HUES64 (cell line): ENCODE measurements at regions not wholly inside any gene's neighbourhood (a gene's known extent, or its start where the extent isn't known, plus 50 kb on each side); places are given as distances from the start of the nearest gene placed in this dataset.

Source experiments
- H3K27ac ChIP-seq: 2 replicates; pipeline ENCODE4 v1.7.0; 2013; ENCODE audit warnings: low read depth, low read length, inconsistent platforms
- H3K27me3 ChIP-seq: 2 replicates; pipeline ENCODE4 v1.6.1; 2013; ENCODE audit warnings: mild to moderate bottlenecking, low read length; ENCODE audit not compliant: insufficient read depth
- H3K36me3 ChIP-seq: 2 replicates; pipeline ENCODE4 v1.6.1; 2013; ENCODE audit warnings: mild to moderate bottlenecking, low read length; ENCODE audit not compliant: insufficient read depth
- H3K4me1 ChIP-seq: 2 replicates; pipeline ENCODE4 v1.6.1; 2013; ENCODE audit warnings: mild to moderate bottlenecking, low read length, moderate library complexity; ENCODE audit not compliant: insufficient read depth
- H3K4me3 ChIP-seq: 2 replicates; pipeline ENCODE4 v1.5.1; 2013; ENCODE audit warnings: mild to moderate bottlenecking, low read length, moderate library complexity
- H3K9ac ChIP-seq: 2 replicates; pipeline ENCODE4 v1.6.1; 2013; ENCODE audit warnings: mild to moderate bottlenecking, low read depth, low read length
- H3K9me3 ChIP-seq: 2 replicates; pipeline ENCODE4 v1.6.1; 2013; ENCODE audit warnings: low read depth, low read length; ENCODE audit not compliant: insufficient read depth
- WGBS: fragments of 150-250, 120-280 bp; methylation state at CpG from one replicate; pipeline ENCODE4 v1.1.7; 2013; ENCODE audit warnings: missing lambda C conversion rate; 5-methylcytosine and 5-hydroxymethylcytosine counted together

- H3K4me3 ChIP-seq: no peak overlapping the region
- 94% methylated on average over 4 of the region's 4 CpGs for WGBS
- no peak overlapping the region for H3K9ac ChIP-seq
- H3K27me3 ChIP-seq: no peaks in the 10 kb centered on the region
- H3K36me3 ChIP-seq: no peaks in the 10 kb centered on the region
- no peak overlapping the region for H3K27ac ChIP-seq
- H3K4me1 ChIP-seq: peaks cover 21% of the 10 kb centered on the region
- no peaks in the 10 kb centered on the region for H3K9me3 ChIP-seq
Measured at GRCh38 chr11:115926601-115927000, 422.4 kb upstream of the CADM1 start.

DNA sequence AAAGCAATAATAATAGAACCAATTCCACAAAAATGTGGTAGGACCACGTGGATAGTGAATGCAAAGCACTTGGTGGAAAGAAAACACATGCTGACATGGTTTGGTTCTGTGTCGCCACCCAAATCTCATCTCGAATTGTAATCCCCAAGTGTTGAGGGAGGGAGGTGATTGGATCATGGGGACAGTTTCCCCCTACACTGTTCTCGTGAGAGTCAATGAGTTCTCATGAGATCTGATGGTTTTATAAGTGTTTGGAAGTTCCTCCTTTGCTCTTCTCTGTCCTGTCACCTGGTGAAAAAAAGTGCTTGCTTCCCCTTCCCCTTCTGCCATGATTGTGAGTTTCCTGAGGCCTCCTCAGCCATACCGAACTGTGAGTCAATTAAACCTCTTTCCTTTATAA, 421.9 kb upstream of the CADM1 start:
- no peak overlapping the region for H3K4me3 ChIP-seq
- no peaks in the 10 kb centered on the region for H3K36me3 ChIP-seq
- no peak overlapping the region for H3K9ac ChIP-seq
- H3K9me3 ChIP-seq: no peaks in the 10 kb centered on the region
- H3K27me3 ChIP-seq: no peaks in the 10 kb centered on the region
- WGBS: 93% methylated on average over 5 of the region's 5 CpGs
- H3K4me1 ChIP-seq: peaks cover 17% of the 10 kb centered on the region
- no peak overlapping the region for H3K27ac ChIP-seq

DNA sequence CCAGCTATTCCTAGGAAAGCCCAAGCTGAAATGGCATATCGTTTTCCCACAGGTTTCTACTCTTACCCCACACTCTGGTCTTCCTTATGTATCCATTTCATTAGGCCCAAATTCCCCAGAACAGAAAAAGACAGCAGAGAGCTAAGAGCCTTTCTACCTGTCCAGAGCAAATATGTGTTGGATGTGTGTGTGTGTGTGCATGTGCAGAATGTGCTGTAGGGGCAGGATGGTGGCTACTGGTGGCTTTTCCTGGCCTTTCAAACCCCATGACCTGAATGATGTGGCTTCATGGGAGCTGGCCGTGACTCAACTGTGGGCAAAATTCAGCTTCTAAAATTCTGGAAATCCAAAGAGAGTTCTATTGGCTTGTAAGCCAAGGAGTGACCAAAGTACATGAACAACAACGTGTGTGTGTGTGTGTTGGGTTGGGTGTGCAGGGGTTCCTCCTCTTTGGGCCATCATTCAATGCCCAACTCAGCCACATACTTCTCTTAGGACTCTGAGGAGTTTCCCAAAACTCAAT, 421.4 kb upstream of the CADM1 start:
- WGBS: 81% methylated on average over 3 of the region's 3 CpGs
- Histone ChIP-seq H3K9me3 (no peaks in the 10 kb centered on the region), H3K9ac (no peak overlapping the region), H3K4me3 (no peak overlapping the region), H3K27me3 (no peaks in the 10 kb centered on the region), H3K27ac (no peak overlapping the region), H3K36me3 (no peaks in the 10 kb centered on the region), H3K4me1 (peaks cover 14% of the 10 kb centered on the region)

DNA sequence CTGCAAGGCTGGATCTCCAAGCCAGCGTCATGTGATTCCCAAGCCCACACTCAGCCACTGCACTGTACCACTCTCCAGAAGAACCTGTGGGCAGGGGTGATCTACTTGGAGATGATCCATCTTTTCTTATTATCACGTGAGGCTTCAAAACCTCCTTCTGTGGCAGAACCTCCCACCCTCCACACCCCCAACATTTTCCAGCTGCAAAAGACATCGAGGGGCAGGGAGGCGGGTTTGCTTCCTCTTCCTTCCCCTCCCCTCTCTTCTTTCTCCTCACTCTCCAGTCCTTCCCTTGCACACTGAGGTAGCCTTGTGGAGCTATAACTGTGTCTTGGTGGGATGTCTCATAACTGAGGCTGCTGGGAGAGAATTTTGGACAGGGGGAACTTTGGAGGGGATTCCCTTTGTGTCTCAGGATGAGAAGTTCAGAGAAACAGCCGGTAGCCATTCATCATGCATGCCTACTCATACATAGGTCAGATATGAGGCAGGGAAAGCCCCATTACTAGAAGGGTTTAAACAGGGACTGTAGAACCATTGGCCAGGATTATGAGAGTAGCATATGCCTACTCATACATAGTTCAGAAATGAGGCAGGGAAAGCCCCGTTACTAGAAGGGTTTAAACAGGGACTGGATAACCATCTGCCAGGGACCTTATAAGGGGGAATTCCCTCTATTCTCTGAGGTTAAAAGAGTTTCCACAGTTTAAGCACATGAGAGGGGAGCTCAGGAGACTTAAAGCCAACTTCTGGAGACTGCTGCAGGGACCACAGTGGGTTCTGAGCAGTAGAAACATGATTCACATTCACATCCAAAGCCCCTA, 420.7 kb upstream of the CADM1 start:
- Histone ChIP-seq H3K27ac (no peak overlapping the region), H3K9ac (no peak overlapping the region), H3K27me3 (no peaks in the 10 kb centered on the region), H3K4me3 (no peak overlapping the region), H3K9me3 (no peaks in the 10 kb centered on the region), H3K36me3 (no peaks in the 10 kb centered on the region), H3K4me1 (peaks cover 7% of the 10 kb centered on the region)
- WGBS: 96% methylated on average over 6 of the region's 6 CpGs

GRCh38 chr11:115922876-115923275, 418.7 kb upstream of the CADM1 start:
- Histone ChIP-seq H3K4me3 (no peak overlapping the region), H3K4me1 (peaks cover 10% of the 10 kb centered on the region; the same call in 1 of the 2 replicates), H3K9ac (no peak overlapping the region), H3K27me3 (no peaks in the 10 kb centered on the region), H3K27ac (no peak overlapping the region), H3K9me3 (no peaks in the 10 kb centered on the region), H3K36me3 (no peaks in the 10 kb centered on the region)
- WGBS: 84% methylated on average over 8 of the region's 8 CpGs

- 92% methylated on average over 2 of the region's 2 CpGs for WGBS
Measured at GRCh38 chr11:115921986-115922385, 417.8 kb upstream of the CADM1 start.

DNA sequence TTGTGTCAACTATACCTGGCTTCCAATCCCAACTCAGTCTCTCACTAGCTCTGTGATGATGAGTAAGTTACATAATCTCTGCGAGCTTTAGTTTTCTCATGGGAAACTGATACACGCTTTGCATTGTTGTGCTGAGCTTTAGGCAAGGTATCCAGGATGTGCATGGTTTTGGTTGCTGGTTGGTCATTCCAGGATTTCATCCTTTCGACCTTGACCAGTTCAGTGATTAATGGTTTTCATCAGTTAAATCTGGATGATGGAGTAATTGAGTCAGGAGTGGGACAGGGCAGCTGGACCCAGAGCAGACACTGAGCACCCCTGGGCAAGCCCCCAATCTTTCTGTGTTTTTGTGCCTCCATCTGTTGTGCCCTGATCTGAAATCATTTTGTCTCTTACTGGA, 417.3 kb upstream of the CADM1 start:
- H3K9ac ChIP-seq: no peak overlapping the region
- no peaks in the 10 kb centered on the region for H3K9me3 ChIP-seq
- no peaks in the 10 kb centered on the region for H3K36me3 ChIP-seq
- H3K27me3 ChIP-seq: no peaks in the 10 kb centered on the region
- no peak overlapping the region for H3K27ac ChIP-seq
- H3K4me3 ChIP-seq: no peak overlapping the region
- H3K4me1 ChIP-seq: peaks cover 10% of the 10 kb centered on the region; the same call in 1 of the 2 replicates
- 96% methylated on average over 3 of the region's 3 CpGs for WGBS

More at GRCh38 chr11:115921986-115922385, 417.8 kb upstream of the CADM1 start:
- Histone ChIP-seq H3K27ac (no peak overlapping the region), H3K36me3 (no peaks in the 10 kb centered on the region), H3K9me3 (no peaks in the 10 kb centered on the region), H3K4me3 (no peak overlapping the region), H3K4me1 (peaks cover 10% of the 10 kb centered on the region; the same call in 1 of the 2 replicates), H3K27me3 (no peaks in the 10 kb centered on the region), H3K9ac (no peak overlapping the region)

DNA sequence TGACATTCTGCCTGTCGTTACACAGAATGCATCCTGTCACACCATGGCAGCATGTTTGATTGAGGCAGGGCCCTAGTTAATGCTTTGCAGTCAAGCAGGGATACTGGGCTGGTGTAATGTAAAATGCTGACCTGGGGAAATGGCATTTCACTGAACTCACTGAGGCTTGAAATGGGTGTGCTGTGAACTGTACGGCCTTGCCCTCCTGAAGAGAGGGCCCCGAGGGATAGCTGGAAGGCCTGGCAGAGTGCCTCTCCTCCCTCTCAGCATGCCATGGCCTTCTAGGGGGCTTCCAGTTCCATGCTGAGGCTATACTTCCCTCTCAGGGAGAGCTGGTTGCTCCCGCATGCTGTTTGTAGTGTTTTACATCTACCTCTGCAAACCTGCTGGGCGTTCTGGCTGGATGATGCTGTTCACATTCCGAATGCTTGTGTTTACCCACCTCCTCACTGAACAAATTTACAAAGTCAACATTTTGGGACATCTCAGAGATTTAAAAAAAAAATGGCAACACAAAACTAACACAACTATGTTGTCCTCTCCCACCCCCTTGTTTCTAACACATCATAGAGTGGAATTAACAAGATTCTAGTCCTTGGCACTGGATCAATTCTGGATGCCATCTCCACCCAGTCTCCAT, 416.7 kb upstream of the CADM1 start:
- Histone ChIP-seq H3K4me3 (no peak overlapping the region), H3K27ac (no peak overlapping the region), H3K36me3 (no peaks in the 10 kb centered on the region), H3K4me1 (peaks cover 10% of the 10 kb centered on the region; the same call in 1 of the 2 replicates), H3K27me3 (no peaks in the 10 kb centered on the region), H3K9me3 (no peaks in the 10 kb centered on the region), H3K9ac (no peak overlapping the region)
- WGBS: 88% methylated on average over 6 of the region's 6 CpGs

DNA sequence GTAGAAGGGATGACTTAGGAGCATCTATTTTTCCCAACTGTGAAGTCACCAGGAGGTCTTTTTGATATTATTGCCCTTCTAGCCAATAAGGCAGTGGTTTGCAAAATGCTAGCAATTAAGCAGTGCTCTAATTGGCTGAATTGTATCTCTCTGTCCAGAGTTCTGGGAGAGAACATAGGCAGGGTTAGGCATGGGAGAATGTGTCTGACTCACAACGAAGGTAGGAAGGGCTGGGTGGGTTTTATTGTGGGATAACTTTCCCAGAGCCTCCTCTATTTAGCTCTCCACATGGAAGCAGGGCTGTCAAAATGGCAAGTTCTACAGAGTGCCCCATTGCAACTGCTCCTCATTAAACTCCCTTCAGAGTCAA, 415.9 kb upstream of the CADM1 start:
- H3K27me3 ChIP-seq: no peaks in the 10 kb centered on the region
- H3K36me3 ChIP-seq: no peaks in the 10 kb centered on the region
- H3K4me3 ChIP-seq: no peak overlapping the region
- 38% methylated on average over 1 of the region's 1 CpG for WGBS
- no peaks in the 10 kb centered on the region for H3K9me3 ChIP-seq
- H3K9ac ChIP-seq: no peak overlapping the region
- no peak overlapping the region for H3K27ac ChIP-seq
- H3K4me1 ChIP-seq: peaks cover 10% of the 10 kb centered on the region; the same call in 1 of the 2 replicates

DNA sequence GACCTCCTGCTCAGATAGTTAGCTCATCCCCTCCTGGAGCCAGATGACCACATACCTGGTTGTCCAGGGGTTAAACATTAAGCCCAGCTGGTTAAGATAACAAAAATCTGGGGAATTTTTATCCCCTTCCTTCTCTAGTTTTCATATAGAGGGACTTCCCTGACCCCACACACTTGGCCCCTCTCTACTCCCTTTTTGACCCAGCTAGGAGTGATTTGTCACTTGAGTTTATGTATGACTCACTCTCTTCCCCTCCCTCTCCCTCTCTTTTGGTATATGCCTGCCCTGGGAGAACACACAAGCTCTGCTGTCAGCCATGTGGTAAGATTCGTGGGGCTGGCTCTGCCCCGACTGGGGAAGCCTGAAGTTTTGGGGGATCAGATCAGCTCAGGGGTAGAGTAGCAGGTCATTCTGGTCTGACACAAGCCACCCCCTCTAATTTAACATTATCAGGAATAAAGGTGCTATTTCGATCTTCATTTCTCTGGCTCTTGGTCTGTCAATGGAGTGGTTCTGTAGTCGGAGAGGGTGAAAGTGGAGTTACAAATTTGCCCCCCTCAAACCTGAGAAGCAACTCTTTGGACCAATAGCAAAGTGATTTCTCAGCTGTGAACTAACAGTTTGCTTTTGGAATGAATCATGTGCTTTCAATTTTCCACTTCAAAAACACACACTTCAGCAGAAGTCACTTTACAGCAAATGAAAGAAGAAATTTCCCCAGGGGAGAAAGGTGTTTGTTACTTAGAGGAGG, 415.3 kb upstream of the CADM1 start:
- WGBS: 66% methylated on average over 4 of the region's 4 CpGs
- Histone ChIP-seq H3K27me3 (no peaks in the 10 kb centered on the region), H3K9me3 (no peaks in the 10 kb centered on the region), H3K36me3 (no peaks in the 10 kb centered on the region), H3K9ac (no peak overlapping the region), H3K4me3 (no peak overlapping the region), H3K27ac (no peak overlapping the region), H3K4me1 (peaks cover 10% of the 10 kb centered on the region; the same call in 1 of the 2 replicates)

DNA sequence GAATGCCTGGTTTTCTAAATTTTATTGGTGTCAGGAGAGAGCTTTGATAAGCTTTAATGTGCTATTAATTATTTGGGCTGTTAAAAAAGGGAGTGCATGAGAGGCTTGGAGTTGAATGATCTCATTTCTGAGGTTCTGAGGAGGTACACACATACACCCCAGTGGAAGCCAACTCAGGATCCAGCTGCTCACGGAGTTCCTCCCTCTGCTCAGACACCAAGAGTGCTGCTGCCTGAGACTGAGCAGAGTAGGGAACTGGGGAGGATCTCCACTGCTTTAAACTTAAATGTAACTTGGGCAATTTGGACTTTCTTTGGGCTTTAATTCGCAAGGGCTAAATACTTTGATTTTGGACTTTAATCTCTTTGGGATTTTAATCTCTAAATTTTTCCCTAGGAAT, 414.4 kb upstream of the CADM1 start:
- Histone ChIP-seq H3K27me3 (no peaks in the 10 kb centered on the region), H3K27ac (no peak overlapping the region), H3K4me1 (peaks cover 10% of the 10 kb centered on the region; the same call in 1 of the 2 replicates), H3K9me3 (no peaks in the 10 kb centered on the region), H3K36me3 (no peaks in the 10 kb centered on the region), H3K9ac (no peak overlapping the region), H3K4me3 (no peak overlapping the region)
- WGBS: 88% methylated on average over 2 of the region's 2 CpGs
